ENCODE measurements at regions not wholly inside any gene's neighbourhood (a gene's known extent, or its start where the extent isn't known, plus 50 kb on each side); places are given as distances from the start of the nearest gene placed in this dataset.

DNA sequence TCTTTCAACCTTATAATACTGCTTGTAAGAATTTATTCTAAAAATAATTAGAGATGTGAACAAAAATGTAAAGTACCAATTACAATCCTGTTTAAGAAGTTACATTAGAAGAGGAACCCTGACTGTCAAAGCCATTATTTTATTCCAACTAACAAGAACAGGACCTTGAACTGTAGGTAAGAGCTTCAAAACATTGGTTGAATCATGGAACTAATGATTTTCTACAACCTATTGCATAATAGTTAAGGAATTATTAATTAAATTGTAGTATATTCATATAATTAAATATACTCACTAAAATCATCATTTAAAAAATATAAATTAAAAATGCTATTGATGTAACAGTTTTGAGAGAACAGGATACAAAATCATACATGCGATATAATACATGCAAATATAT lies 649.4 kb upstream of the KIRREL3 start:
- TF ChIP-seq, protein P1, sequence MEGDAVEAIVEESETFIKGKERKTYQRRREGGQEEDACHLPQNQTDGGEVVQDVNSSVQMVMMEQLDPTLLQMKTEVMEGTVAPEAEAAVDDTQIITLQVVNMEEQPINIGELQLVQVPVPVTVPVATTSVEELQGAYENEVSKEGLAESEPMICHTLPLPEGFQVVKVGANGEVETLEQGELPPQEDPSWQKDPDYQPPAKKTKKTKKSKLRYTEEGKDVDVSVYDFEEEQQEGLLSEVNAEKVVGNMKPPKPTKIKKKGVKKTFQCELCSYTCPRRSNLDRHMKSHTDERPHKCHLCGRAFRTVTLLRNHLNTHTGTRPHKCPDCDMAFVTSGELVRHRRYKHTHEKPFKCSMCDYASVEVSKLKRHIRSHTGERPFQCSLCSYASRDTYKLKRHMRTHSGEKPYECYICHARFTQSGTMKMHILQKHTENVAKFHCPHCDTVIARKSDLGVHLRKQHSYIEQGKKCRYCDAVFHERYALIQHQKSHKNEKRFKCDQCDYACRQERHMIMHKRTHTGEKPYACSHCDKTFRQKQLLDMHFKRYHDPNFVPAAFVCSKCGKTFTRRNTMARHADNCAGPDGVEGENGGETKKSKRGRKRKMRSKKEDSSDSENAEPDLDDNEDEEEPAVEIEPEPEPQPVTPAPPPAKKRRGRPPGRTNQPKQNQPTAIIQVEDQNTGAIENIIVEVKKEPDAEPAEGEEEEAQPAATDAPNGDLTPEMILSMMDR (IDR thresholded peaks at IDR 0.05) = no peak
- TF ChIP-seq, protein P2, sequence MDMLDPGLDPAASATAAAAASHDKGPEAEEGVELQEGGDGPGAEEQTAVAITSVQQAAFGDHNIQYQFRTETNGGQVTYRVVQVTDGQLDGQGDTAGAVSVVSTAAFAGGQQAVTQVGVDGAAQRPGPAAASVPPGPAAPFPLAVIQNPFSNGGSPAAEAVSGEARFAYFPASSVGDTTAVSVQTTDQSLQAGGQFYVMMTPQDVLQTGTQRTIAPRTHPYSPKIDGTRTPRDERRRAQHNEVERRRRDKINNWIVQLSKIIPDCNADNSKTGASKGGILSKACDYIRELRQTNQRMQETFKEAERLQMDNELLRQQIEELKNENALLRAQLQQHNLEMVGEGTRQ (IDR thresholded peaks at IDR 0.05) = no peak
- TF ChIP-seq CEBPB (IDR thresholded peaks at IDR 0.05) (no peak), SREBF2 (IDR thresholded peaks at IDR 0.05) (no peak), EHMT2 (IDR thresholded peaks at IDR 0.05; ENCODE audit: low read depth) (no peak)
